HG02610 (cell line): ENCODE measurements at regions not wholly inside any gene's neighbourhood (a gene's known extent, or its start where the extent isn't known, plus 50 kb on each side); places are given as distances from the start of the nearest gene placed in this dataset.
"Not testable (repeated sequence)": the region's sequence is repeated elsewhere in the genome, so short reads cannot be mapped to it uniquely, and the experiment has no call there.

Source experiments
- ATAC-seq: cut with Tn5 transposase; IDR thresholded peaks from one replicate; pipeline ENCODE4 v1.9.1; 2021; ENCODE audit warnings: mild to moderate bottlenecking, moderate library complexity; ENCODE audit not compliant: unreplicated experiment

DNA sequence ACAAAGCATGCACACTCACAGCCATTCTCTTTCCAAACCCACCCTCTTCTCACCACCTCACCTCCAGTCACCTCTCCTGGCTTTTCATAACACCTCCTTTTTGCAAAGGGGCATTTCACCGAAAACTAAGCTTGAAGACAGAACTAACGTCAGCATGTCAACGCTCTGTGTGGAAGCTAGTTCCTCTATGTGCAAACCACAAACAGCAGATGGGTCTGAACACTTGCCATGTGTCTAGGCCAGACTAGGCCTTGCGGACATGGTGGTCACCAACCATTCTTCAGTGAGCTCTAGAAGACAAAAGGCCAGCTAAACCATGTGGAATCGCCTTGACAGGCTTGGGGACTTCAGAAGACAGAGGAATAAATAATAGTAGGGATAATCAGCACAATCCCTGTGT, 148.5 kb downstream of the TXNL1 start:
- ATAC-seq = no peak

DNA sequence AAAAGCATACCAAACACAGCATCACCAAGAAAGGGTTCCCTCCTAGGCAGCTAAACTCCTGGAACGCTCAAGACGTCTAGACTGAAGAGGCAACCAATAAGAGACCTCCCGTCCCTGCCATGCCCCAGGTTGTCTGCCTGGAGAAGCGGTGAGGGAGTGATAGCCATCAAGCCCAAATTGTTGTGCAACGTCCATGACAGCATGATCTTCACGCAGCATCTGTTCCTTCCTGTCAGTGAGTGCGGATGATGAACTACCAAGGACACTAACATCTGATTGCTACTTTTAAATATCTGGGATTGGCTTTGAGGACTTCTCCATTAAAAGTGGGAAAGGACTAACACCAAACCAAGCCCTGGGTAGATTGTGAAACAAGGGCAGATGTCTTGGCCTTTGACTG, 149.7 kb downstream of the TXNL1 start:
- ATAC-seq = no peak

- no peak for ATAC-seq
Observed at GRCh38 chr18:56487801-56488200, 150.6 kb downstream of the TXNL1 start.

DNA sequence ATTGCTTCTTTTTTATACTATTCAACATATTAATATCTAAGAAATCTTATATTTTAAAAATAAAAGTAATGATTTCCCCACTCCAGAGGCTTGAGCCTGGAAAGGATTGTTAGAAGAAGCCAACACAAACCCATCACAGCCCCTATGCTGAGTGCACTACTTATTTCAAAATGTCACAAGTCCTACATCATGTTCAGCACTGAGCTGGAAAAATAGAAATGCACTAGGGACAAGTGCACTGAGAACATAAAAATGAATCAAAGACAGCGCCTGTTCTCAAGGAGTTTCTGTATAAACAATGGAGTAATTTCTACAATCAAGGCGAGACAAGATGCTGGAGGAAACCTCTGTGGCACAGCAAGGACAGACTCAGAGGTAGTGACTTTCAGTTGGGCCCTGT, 155.0 kb downstream of the TXNL1 start:
- no peak for ATAC-seq

GRCh38 chr18:56482813-56483212, 155.6 kb downstream of the TXNL1 start:
- not testable (repeated sequence) for ATAC-seq

DNA sequence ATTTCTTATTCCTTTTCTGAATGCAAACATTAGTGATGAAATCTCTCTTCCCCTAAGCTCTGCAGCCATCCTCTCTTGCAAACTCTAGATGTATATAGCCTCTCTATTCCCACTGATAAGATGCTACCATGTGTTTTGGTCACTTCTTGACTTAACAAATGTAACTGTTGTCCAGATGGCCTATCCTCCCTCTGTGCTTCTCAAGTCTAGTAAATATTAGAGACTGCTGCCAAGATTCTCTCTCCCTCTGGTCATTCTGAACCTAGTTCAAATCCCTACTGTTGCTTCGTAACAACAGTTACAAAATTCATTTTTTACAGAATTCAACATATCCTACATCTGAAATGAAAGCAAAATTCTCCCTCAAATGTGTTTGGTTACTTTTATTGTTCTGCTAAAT, 156.6 kb downstream of the TXNL1 start:
- no peak for ATAC-seq

DNA sequence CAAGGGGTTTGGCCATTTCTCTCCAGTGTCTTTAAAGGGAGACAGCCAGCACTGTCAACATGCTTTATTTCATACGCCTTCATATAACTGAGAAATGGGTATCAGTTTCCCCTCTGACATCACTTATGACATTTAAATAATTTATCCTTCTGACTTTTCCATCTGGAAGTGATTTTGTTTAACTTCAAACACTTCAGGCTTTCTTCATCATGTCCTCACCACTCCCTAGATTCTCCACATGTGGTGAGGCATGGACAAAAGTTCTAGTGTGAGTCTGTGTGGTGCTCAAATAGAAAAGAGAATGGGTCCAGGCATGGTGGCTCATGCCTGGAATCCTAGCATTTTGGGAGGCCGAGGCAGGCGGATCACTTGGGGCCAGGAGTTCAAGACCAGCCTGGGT, 158.6 kb downstream of the TXNL1 start:
- no peak for ATAC-seq

GRCh38 chr18:56475250-56475649, 163.1 kb downstream of the TXNL1 start:
- ATAC-seq = no peak

DNA sequence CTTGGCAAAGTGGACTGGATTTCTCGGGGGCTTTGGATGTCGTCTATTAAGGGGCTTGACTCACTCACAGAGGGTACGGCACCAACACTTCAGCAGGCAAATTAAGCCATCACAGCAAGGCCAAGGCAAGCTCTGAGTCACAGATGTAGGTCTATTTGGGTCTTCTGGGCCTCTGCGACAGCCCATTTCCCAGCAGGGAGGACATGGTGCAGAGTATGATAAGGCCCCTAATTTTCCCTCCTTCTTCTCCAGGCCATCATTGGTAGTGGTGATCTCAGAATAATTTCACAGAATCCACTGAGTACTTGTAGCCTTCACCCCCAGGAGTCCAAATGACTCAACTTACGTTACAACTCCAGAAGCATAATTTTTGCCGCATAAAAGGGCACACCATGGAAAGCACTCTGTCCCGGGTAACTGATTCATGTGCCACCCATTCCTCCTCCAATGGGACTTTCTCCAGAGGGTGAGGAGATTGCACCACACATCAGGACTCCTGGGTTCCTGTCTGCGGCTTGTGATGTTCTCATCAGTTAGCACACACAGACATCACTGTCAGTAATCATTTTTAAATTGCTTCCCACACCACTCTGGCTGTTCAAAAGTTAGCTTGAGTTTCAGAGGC, 164.9 kb downstream of the TXNL1 start:
- ATAC-seq = no peak

DNA sequence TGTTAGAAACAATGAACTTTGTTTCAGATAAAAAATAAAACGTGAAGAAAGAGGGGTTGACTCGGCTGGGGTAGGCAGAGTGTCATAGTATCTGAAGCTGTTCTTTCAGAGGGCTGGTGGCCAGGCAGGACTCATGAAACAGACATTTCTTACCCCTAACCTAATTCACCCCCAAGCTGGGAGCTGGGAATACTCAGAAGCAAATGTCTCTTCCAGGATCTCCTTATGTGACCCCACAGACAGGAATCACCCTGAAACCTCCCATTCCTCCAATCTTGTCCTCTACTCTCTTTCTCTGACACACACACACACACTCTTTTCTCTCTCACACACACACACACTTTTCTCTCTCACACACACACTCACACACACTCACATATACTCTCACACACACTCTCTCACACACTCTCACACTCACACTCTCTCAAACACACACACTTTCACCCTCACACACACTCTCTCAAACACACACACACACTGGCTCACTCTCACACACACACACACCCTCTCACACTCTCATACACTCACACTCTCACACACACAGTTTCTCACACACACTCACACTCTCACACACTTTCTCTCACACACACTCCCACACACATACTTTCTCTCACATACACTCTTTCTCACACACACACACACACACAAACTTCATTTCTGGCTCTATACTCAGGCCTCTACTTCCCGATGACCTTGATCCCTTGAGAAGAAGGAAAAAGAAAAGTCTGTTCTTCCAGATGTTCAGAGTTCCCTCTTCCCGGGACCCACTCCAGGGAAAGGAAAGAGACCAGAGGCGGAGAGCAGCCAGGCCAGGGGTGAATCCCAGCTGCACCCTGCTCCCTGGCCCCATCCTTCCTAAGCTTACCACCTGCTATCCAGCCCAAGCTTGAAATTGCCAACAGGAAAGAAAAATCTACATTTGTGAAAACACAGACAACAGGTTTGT, 167.7 kb downstream of the TXNL1 start:
- no peak for ATAC-seq

DNA sequence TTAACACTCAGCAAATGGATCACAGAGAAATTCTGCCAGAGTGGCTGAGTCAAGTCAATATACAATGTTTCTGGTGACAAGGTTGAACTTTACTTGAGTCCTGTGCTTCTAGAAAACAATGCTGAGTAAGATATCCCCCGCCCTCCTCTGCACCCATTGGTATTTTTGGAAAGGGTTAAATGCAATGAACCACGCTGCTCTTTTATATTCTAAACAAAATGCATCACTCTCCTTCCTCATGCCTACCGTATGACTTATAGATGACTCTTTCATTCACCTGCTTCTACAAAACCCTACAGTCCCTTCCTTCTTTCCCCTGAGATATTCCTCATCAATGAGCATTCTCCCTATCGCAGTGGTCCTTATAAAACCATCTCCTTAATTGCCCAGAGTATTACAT, 168.8 kb downstream of the TXNL1 start:
- no peak for ATAC-seq

DNA sequence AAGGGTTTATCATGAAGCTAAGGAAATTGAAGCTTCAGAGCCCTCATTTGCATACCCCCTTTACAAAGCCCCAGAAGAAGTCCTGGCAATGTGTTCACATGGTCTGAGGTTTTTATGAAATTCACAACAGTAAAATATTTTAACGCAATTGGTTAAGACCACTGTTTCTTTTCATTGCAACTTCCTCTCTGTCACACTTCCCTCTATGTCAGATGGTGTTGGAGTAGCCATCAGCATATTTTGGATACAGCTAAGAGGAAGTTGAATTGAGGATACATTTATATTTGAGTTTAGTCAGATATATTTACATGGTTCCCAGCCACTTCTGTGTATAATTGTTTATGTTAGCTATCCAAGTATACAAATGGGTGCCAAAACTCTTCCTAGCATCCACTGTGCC, 170.0 kb downstream of the TXNL1 start:
- no peak for ATAC-seq

GRCh38 chr18:56462276-56462675, 176.1 kb downstream of the TXNL1 start:
- no peak for ATAC-seq

DNA sequence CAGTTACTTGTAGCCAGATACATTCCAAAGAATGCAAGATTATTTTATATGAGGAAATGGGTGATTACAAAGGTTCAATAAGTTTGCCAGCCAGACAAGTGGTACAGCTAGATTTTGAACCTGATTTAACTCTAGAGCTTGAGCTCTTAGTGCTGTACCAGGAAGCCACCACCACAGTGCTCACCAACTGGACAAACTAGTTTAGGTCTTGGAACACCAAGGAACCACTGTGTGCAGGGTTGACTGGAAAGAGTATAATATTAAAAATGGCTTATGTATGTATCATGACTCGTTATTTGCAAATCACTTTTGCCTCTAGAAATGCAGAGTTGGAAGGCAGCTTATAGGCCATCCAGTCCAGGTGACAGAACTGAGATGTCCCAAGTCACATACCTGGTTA, 177.2 kb downstream of the TXNL1 start:
- no peak for ATAC-seq

DNA sequence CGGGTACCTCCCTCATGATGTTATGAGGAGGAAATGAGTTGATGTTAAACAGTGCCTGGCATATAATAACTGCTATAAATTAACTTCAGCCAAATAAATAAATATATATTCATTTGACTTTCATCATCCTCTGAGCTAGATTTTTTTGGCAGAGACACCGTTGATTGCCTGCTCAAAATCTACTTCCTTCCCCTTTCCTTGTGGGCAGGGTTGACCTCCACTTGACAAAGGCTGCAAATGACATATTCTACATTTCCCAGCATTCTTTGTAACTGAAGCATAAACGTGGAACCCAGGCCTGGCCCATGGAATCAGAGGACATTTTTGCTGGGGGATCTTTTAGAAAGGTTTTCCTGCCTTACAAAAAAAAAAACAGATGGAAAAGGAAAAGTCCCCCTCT, 177.8 kb downstream of the TXNL1 start:
- ATAC-seq = no peak

GRCh38 chr18:56458770-56459712, 179.4 kb downstream of the TXNL1 start:
- ATAC-seq = no peak

GRCh38 chr18:56455874-56456273, 182.5 kb downstream of the TXNL1 start:
- ATAC-seq = no peak

GRCh38 chr18:56455141-56455540, 183.3 kb downstream of the TXNL1 start:
- no peak for ATAC-seq

GRCh38 chr18:56453631-56454030, 184.8 kb downstream of the TXNL1 start:
- ATAC-seq = no peak

DNA sequence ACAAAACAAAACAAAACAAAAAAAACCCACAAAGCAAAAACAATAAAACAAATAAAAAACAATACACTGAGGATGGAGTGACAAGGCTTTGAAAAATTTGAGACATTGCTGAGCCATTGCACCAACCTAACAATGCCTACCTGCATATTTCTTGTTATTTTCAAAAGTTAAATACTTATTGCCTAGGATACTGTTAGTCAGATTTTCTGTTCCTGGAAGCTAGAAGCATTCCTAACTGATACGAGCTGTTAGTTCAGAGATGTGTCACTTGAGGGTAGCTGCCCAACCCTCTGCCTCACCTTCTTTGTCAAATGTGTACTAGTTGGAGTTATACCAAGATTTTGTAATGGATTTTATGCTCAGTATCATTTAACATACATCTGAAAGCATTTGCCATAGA, 187.2 kb downstream of the TXNL1 start:
- ATAC-seq = no peak

DNA sequence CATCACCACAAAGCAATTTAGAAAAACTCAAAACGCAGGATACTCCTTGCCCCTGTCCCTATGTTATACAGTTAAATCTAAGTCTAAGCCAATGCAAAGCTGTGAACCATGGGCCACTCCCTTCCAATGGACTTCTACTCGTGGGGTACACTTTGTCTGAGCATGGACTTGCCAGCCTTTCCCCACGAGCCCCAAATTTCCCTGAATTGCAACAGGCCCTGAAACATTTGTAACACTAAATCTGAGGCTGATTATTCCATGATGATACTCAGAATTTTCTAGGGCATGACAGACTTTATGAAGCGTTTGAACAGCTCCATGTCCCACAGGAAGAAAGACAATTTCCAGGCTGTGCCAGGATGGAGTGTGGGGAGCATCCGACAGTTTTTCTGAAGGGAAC, 189.6 kb downstream of the TXNL1 start:
- no peak for ATAC-seq
